ENCODE measurements at regions not wholly inside any gene's neighbourhood (a gene's known extent, or its start where the extent isn't known, plus 50 kb on each side); places are given as distances from the start of the nearest gene placed in this dataset.

DNA sequence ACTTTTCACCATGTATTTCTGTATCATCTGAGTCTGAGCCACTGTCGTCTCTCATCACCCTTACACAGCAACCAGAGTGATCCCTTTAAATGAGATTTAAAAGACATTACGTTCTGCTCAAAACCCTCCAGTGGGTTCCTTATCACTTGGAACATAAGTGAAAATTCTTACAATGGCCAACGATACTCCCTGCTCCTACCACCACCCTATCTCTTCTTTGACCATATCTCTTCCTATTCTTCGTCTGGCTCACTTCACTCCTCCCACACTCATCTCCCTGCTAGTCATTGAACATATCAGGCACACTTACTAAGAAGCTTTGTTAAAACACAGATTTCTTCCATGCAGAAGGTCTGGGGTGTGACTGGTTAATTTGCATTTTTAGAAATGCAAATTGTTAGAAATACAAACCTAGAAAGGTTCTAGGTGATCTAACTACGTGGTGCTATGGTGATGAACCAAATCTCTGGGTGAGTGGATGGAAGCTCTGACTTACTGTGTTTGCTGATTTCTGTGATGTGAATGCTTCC lies 166.6 kb upstream of the CD180 start:
- TF ChIP-seq POLR2A (IDR thresholded peaks at IDR 0.05), result no peak
- TF ChIP-seq CTCF (IDR thresholded peaks at IDR 0.05), result no peak
- TF ChIP-seq EP300 (IDR thresholded peaks at IDR 0.05; ENCODE audit: low read depth), result no peak
